Liver (tissue), 8 donors: ENCODE measurements at regions not wholly inside any gene's neighbourhood (a gene's known extent, or its start where the extent isn't known, plus 50 kb on each side); places are given as distances from the start of the nearest gene placed in this dataset.

ENCODE experiments used
- DNase-seq: peaks from one replicate; pipeline ENCODE4 v3.0.0-alpha.2; 2017; ENCODE audit warnings: low spot score
- H3K27ac ChIP-seq, 2 donors: one replicate each; pipeline ENCODE4 v1.7.0; 2013; ENCODE audit warnings: inconsistent platforms in 2 of 2, low read length in 2 of 2, control low read depth in 1 of 2, low read depth in 1 of 2, mild to moderate bottlenecking in 1 of 2
- H3K27me3 ChIP-seq, 4 donors: one replicate each; pipeline versions ENCODE4 v1.6.1 to v1.7.0; 2013; ENCODE audit warnings: low read length in 3 of 4, inconsistent platforms in 1 of 4, mild to moderate bottlenecking in 1 of 4, moderate library complexity in 1 of 4; ENCODE audit not compliant: control insufficient read depth in 4 of 4, insufficient read depth in 4 of 4
- H3K36me3 ChIP-seq, 4 donors: one replicate each; pipeline versions ENCODE4 v1.6.1 to v1.7.0; 2013; ENCODE audit warnings: low read length in 3 of 4, mild to moderate bottlenecking in 3 of 4, low read depth in 1 of 4, moderate library complexity in 1 of 4; ENCODE audit not compliant: control insufficient read depth in 4 of 4, insufficient read depth in 3 of 4
- H3K4me1 ChIP-seq, 4 donors: one replicate each; pipeline versions ENCODE4 v1.6.1 to v1.7.0; 2013; ENCODE audit warnings: low read length in 3 of 4, mild to moderate bottlenecking in 3 of 4, moderate library complexity in 1 of 4; ENCODE audit not compliant: control insufficient read depth in 4 of 4, insufficient read depth in 4 of 4
- H3K4me3 ChIP-seq, 3 donors: one replicate each; pipeline versions ENCODE4 v1.6.1 to v1.7.0; 2013; ENCODE audit warnings: low read length in 3 of 3, control low read depth in 1 of 3, low read depth in 1 of 3, mild to moderate bottlenecking in 1 of 3
- H3K9ac ChIP-seq, 2 donors: one replicate each; pipeline ENCODE4 v1.7.0; 2013; ENCODE audit warnings: low read length in 2 of 2, mild to moderate bottlenecking in 2 of 2, moderate library complexity in 2 of 2, control low read depth in 1 of 2, low read depth in 1 of 2
- H3K9me3 ChIP-seq, 4 donors: one replicate each; pipeline versions ENCODE4 v1.6.1 to v1.7.0; 2013; ENCODE audit warnings: low read length in 3 of 4; ENCODE audit not compliant: control insufficient read depth in 4 of 4
- ATF3 ChIP-seq: IDR thresholded peaks from 2 replicates; pipeline ENCODE4 v1.6.1; 2016; ENCODE audit warnings: antibody characterized with exemption
- CTCF ChIP-seq: fragments of 150-350 bp; IDR thresholded peaks from 2 replicates; pipeline ENCODE4 v1.5.1; 2017; ENCODE audit warnings: improper control_type of control experiment, low read depth, low read length; ENCODE audit not compliant: missing input control
- EGR1 ChIP-seq, 2 donors: IDR thresholded peaks; 2 replicates each; pipeline ENCODE4 v1.6.1; 2016 to 2018; ENCODE audit warnings: antibody characterized with exemption in 2 of 2, low read depth in 2 of 2
- FOXA2 ChIP-seq: IDR thresholded peaks from 2 replicates; pipeline ENCODE4 v1.6.1; 2016; ENCODE audit warnings: antibody characterized with exemption
- GABPA ChIP-seq, 2 donors: IDR thresholded peaks in 1 of 2; conservative IDR thresholded peaks in 1 of 2; 2 replicates each; pipeline ENCODE4 v1.6.1; 2016; ENCODE audit warnings: antibody characterized with exemption in 2 of 2, mild to moderate bottlenecking in 1 of 2, moderate library complexity in 1 of 2
- HNF4G ChIP-seq: IDR thresholded peaks from 2 replicates; pipeline ENCODE4 v1.6.1; 2016; ENCODE audit warnings: antibody characterized with exemption
- JUND ChIP-seq, 2 donors: IDR thresholded peaks; 2 replicates each; pipeline ENCODE4 v1.6.1; 2016; ENCODE audit warnings: antibody characterized with exemption in 2 of 2
- MAX ChIP-seq: IDR thresholded peaks from 2 replicates; pipeline ENCODE4 v1.6.1; 2016; ENCODE audit warnings: antibody characterized with exemption
- RAD21 ChIP-seq, 2 donors: IDR thresholded peaks; 2 replicates each; pipeline ENCODE4 v1.6.1; 2016; ENCODE audit warnings: antibody characterized with exemption in 2 of 2, mild to moderate bottlenecking in 2 of 2
- RXRA ChIP-seq, 2 donors: IDR thresholded peaks; 2 replicates each; pipeline ENCODE4 v1.6.1; 2017 to 2018; ENCODE audit warnings: antibody characterized with exemption in 2 of 2, mild to moderate bottlenecking in 1 of 2
- SP1 ChIP-seq: IDR thresholded peaks from 2 replicates; pipeline ENCODE4 v1.6.1; 2018; ENCODE audit warnings: antibody characterized with exemption, mild to moderate bottlenecking
- TAF1 ChIP-seq: conservative IDR thresholded peaks from 2 replicates; pipeline ENCODE4 v1.6.1; 2016; ENCODE audit warnings: antibody characterized with exemption, mild to moderate bottlenecking
- YY1 ChIP-seq: IDR thresholded peaks from 2 replicates; pipeline ENCODE4 v1.6.1; 2016; ENCODE audit warnings: antibody characterized with exemption, mild to moderate bottlenecking
- ZBTB33 ChIP-seq: IDR thresholded peaks from 2 replicates; pipeline ENCODE4 v1.6.1; 2016; ENCODE audit warnings: antibody characterized with exemption
- WGBS: extraction: QIAGEN DNeasy Blood & Tissue Kit; methylation state at CpG from one replicate; pipeline ENCODE4 v1.1.7; 2013; 5-methylcytosine and 5-hydroxymethylcytosine counted together
- donor health status: healthy.
- donor health status: healthy.
- donor health status: healthy.
- donor health status: healthy.
- donor health status: healthy.

GRCh38 chr3:31379598-31379997, 153.1 kb upstream of the STT3B start:
- Histone ChIP-seq H3K9me3 (no peaks in the 10 kb centered on the region), H3K9ac (no peak overlapping the region), H3K4me3 (no peak overlapping the region), H3K36me3 (no peaks in the 10 kb centered on the region), H3K27me3 (peaks cover 0 to 3% (median 0%) of the 10 kb centered on the region in 4 donors), H3K27ac (no peak overlapping the region), H3K4me1 (no peaks in the 10 kb centered on the region)
- TF ChIP-seq RXRA (IDR thresholded peaks at IDR 0.05) (no peak), SP1 (no peak), CTCF (no peak), HNF4G (no peak), EGR1 (IDR thresholded peaks at IDR 0.05; ENCODE audit: low read depth in 2 of 2) (no peak), ZBTB33 (no peak)
- WGBS: 91% methylated on average over 2 of the region's 2 CpGs
- DNase-seq: no peak

GRCh38 chr3:31382856-31383255, 149.9 kb upstream of the STT3B start:
- DNase-seq: no peak
- H3K9me3 ChIP-seq: no peaks in the 10 kb centered on the region
- TF ChIP-seq HNF4G (no peak), MAX (no peak), GABPA (IDR thresholded peaks at IDR 0.05 in 1 of 2, conservative IDR thresholded peaks at IDR 0.05 in 1 of 2) (no peak), ATF3 (no peak), JUND (IDR thresholded peaks at IDR 0.05) (no peak), SP1 (no peak), EGR1 (IDR thresholded peaks at IDR 0.05; ENCODE audit: low read depth in 2 of 2) (no peak), ZBTB33 (no peak), CTCF (no peak), YY1 (no peak), RAD21 (IDR thresholded peaks at IDR 0.05) (no peak), FOXA2 (no peak), TAF1 (no peak)
- 87% methylated on average over 1 of the region's 1 CpG for WGBS
- no peak overlapping the region for H3K4me3 ChIP-seq
- no peak overlapping the region for H3K9ac ChIP-seq
- H3K27me3 ChIP-seq: no peaks in the 10 kb centered on the region
- no peaks in the 10 kb centered on the region for H3K36me3 ChIP-seq
- H3K27ac ChIP-seq: no peak overlapping the region
- no peaks in the 10 kb centered on the region for H3K4me1 ChIP-seq
